ENCODE measurements at regions not wholly inside any gene's neighbourhood (a gene's known extent, or its start where the extent isn't known, plus 50 kb on each side); places are given as distances from the start of the nearest gene placed in this dataset.
"Not testable (repeated sequence)": the region's sequence is repeated elsewhere in the genome, so short reads cannot be mapped to it uniquely, and the experiment has no call there.

DNA sequence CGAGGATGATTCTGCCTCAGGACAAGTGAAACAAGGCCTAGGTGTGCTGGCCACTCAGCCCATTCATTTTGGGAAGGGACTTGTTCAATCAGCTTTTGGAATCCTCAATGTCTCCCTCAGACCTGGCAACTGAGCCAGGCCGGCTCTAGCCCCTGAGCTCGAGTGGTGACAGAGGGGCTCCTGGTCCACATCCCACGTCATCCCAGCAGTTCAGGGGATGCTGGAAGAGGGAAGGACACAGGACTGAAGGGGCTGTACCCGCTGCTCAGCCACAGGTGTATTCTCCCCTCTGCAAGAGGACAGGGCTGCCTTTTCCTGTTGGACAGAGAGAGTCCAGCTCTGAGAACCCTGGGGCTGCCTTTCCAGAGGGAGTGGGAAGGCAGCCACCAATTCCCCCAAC lies 244.6 kb upstream of the SFSWAP start:
- H3K4me3 ChIP-seq, result no peak overlapping the region
- TF ChIP-seq, protein P1, sequence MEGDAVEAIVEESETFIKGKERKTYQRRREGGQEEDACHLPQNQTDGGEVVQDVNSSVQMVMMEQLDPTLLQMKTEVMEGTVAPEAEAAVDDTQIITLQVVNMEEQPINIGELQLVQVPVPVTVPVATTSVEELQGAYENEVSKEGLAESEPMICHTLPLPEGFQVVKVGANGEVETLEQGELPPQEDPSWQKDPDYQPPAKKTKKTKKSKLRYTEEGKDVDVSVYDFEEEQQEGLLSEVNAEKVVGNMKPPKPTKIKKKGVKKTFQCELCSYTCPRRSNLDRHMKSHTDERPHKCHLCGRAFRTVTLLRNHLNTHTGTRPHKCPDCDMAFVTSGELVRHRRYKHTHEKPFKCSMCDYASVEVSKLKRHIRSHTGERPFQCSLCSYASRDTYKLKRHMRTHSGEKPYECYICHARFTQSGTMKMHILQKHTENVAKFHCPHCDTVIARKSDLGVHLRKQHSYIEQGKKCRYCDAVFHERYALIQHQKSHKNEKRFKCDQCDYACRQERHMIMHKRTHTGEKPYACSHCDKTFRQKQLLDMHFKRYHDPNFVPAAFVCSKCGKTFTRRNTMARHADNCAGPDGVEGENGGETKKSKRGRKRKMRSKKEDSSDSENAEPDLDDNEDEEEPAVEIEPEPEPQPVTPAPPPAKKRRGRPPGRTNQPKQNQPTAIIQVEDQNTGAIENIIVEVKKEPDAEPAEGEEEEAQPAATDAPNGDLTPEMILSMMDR (IDR thresholded peaks at IDR 0.05; ENCODE audit: control extremely low read depth, extremely low read depth), result no peak
- DNase-seq, result no peak
- no peak for ATAC-seq (ENCODE audit: insufficient read depth, low FRiP score)
- H3K36me3 ChIP-seq (ENCODE audit: control insufficient read depth in 4 of 4, insufficient read depth in 4 of 4, low read length in 4 of 4), result no peaks in the 10 kb centered on the region
- H3K9me3 ChIP-seq (ENCODE audit: control insufficient read depth in 4 of 4, insufficient read depth in 3 of 4, low read length in 3 of 4), result peaks cover 0 to 14% (median 1%) of the 10 kb centered on the region in 4 donors
- H3K4me1 ChIP-seq (ENCODE audit: control insufficient read depth in 5 of 5, insufficient read depth in 5 of 5, low read length in 5 of 5), result no peaks in the 10 kb centered on the region
- H3K9ac ChIP-seq (ENCODE audit: insufficient read depth in 1 of 2, low read length in 2 of 2), result no peak overlapping the region
- H3K27ac ChIP-seq (ENCODE audit: low read depth in 1 of 2, low read length in 1 of 2), result no peak overlapping the region
- H3K27me3 ChIP-seq (ENCODE audit: control insufficient read depth in 3 of 3, insufficient read depth in 3 of 3, low read length in 2 of 3), result peaks cover 0 to 3% (median 0%) of the 10 kb centered on the region in 3 donors
- WGBS, 2 donors, result 91 to 100% methylated on average over 5 of the region's 5 CpGs

DNA sequence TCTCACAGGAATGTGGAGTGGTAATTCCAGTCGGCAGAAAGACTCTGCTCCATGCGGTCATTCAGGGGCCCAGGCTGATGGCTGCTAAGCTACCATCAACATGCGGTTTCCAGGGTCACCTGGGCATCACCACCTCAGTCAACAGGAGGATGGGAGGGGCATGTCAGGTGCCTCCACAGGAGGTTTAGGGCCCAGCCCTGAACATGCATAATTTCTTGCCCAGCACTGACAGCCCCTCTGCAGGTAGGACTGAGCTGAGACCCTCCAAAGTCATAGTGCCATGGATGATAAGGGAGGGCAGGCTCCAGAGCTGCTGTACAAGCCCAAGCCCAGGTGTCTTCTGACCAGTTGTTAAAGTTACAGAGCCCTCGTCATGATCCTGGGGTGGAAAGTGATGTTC lies 244.0 kb upstream of the SFSWAP start:
- WGBS, 2 donors, result 89 to 93% methylated on average over 4 of the region's 4 CpGs
- Histone ChIP-seq H3K9ac (ENCODE audit: insufficient read depth in 1 of 2, low read length in 2 of 2) (no peak overlapping the region), H3K9me3 (ENCODE audit: control insufficient read depth in 4 of 4, insufficient read depth in 3 of 4, low read length in 3 of 4) (peaks cover 0 to 14% (median 1%) of the 10 kb centered on the region in 4 donors), H3K27ac (ENCODE audit: low read depth in 1 of 2, low read length in 1 of 2) (no peak overlapping the region), H3K4me1 (ENCODE audit: control insufficient read depth in 5 of 5, insufficient read depth in 5 of 5, low read length in 5 of 5) (no peaks in the 10 kb centered on the region), H3K4me3 (no peak overlapping the region), H3K36me3 (ENCODE audit: control insufficient read depth in 4 of 4, insufficient read depth in 4 of 4, low read length in 4 of 4) (no peaks in the 10 kb centered on the region), H3K27me3 (ENCODE audit: control insufficient read depth in 3 of 3, insufficient read depth in 3 of 3, low read length in 2 of 3) (peaks cover 0 to 3% (median 0%) of the 10 kb centered on the region in 3 donors)
- ATAC-seq (ENCODE audit: insufficient read depth, low FRiP score), result no peak
- TF ChIP-seq, protein P1 (IDR thresholded peaks at IDR 0.05; ENCODE audit: control extremely low read depth, extremely low read depth), result no peak
- DNase-seq, result no peak

DNA sequence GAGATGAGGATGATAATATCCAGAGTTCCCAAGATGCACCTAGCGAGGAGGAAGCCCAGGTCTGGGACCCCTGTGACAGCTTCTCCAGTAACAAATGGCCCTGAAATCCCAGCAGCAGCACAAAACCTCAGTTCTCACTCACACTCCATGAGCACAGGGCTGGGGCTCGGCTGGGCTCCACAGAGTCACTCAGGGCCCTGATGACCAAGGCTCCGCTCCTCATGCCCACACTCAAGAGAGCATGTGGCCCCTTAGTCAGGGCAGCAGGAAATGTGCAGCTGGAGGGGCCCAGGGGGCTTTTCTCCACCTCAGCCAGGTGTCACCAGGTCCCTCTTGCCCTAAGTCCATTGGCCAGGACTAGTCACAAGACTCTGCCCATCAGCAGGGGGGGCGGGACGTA lies 242.7 kb upstream of the SFSWAP start:
- DNase-seq (no peak), ATAC-seq (ENCODE audit: insufficient read depth, low FRiP score) (no peak)
- H3K36me3 ChIP-seq (ENCODE audit: control insufficient read depth in 4 of 4, insufficient read depth in 4 of 4, low read length in 4 of 4), result no peaks in the 10 kb centered on the region
- no peak overlapping the region for H3K4me3 ChIP-seq
- peaks cover 0 to 3% (median 0%) of the 10 kb centered on the region in 3 donors for H3K27me3 ChIP-seq (ENCODE audit: control insufficient read depth in 3 of 3, insufficient read depth in 3 of 3, low read length in 2 of 3)
- TF ChIP-seq, protein P1 (IDR thresholded peaks at IDR 0.05; ENCODE audit: control extremely low read depth, extremely low read depth), result no peak
- no peak overlapping the region for H3K9ac ChIP-seq (ENCODE audit: insufficient read depth in 1 of 2, low read length in 2 of 2)
- no peaks in the 10 kb centered on the region for H3K4me1 ChIP-seq (ENCODE audit: control insufficient read depth in 5 of 5, insufficient read depth in 5 of 5, low read length in 5 of 5)
- no peak overlapping the region for H3K27ac ChIP-seq (ENCODE audit: low read depth in 1 of 2, low read length in 1 of 2)
- 89 to 99% methylated on average over 5 of the region's 5 CpGs for WGBS, 2 donors
- peaks cover 0 to 14% (median 1%) of the 10 kb centered on the region in 4 donors for H3K9me3 ChIP-seq (ENCODE audit: control insufficient read depth in 4 of 4, insufficient read depth in 3 of 4, low read length in 3 of 4)

- 83 to 92% methylated on average over 3 of the region's 10 CpGs for WGBS, 2 donors
- H3K36me3 ChIP-seq (ENCODE audit: control insufficient read depth in 4 of 4, insufficient read depth in 4 of 4, low read length in 4 of 4); H3K4me3 ChIP-seq; H3K9ac ChIP-seq (ENCODE audit: insufficient read depth in 1 of 2, low read length in 2 of 2); ATAC-seq (ENCODE audit: insufficient read depth, low FRiP score); DNase-seq; H3K4me1 ChIP-seq (ENCODE audit: control insufficient read depth in 5 of 5, insufficient read depth in 5 of 5, low read length in 5 of 5); H3K27ac ChIP-seq (ENCODE audit: low read depth in 1 of 2, low read length in 1 of 2); H3K27me3 ChIP-seq (ENCODE audit: control insufficient read depth in 3 of 3, insufficient read depth in 3 of 3, low read length in 2 of 3): not testable (repeated sequence)
- H3K9me3 ChIP-seq (ENCODE audit: control insufficient read depth in 4 of 4, insufficient read depth in 3 of 4, low read length in 3 of 4), result peaks cover 0 to 14% (median 1%) of the 10 kb centered on the region in 4 donors
These were observed 240.9 kb upstream of the SFSWAP start for GRCh38 chr12:131469945-131470344.
